HG02763 (cell line): ENCODE measurements at regions not wholly inside any gene's neighbourhood (a gene's known extent, or its start where the extent isn't known, plus 50 kb on each side); places are given as distances from the start of the nearest gene placed in this dataset.

ENCODE experiments used
- ATAC-seq: cut with Tn5 transposase; IDR thresholded peaks from one replicate; pipeline ENCODE4 v1.9.1; 2021; ENCODE audit warnings: mild to moderate bottlenecking, moderate library complexity; ENCODE audit not compliant: unreplicated experiment

DNA sequence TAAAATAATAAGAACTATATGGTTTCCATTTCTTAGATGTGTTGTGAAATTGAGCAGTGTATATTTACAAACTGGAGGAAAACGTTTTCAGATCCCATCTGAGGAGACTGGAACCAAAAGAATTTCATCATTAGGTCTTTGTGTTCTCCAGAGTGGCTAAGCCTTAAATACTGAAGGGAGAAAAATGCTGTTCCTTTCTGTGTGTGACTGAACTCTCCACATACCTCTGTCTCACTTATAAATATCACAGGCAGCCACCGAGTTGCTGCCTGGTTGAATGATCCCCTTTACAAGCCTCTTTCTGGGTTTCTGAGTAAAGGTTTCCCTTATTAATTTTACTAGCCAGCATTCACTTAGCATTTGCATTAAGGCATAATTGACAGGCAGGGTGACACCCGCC lies 913.9 kb upstream of the NR2F2 start:
- ATAC-seq, result no peak

DNA sequence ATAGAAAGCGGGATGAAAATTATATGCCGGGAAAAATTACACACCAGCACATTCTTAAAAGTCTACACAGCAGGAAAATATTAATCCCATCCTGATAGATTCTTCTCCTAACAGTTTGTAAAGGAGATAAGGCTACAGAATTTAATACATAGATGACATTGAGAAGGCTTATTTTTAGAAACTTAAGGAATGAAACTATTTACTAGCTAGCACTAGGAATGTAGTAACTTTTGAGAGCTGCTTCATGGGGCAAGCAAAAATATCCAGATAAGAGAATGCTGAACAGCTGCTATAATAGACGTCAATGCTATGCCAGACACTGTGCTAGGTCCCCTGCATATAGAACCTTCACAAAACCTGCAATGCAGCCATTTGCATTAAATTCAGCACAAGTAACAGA lies 912.7 kb upstream of the NR2F2 start:
- ATAC-seq, result no peak

DNA sequence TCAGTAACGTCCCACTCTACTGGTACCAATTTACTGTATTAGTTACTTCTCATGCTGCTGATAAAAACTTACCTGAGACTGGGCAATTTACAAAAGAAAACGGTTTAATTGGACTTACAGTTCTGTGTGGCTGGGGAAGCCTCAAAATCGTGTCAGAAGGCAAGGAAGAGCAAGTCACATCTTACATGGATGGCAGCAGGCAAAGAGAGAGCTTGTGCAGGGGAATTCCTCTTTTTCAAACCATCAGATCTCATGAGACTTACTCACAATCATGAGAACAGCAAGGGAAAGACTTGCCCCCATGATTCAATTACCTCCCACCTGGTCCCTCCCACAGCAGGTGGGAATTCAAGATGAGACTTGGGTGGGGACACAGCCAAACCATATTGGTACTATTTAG lies 908.2 kb upstream of the NR2F2 start:
- ATAC-seq, result no peak

DNA sequence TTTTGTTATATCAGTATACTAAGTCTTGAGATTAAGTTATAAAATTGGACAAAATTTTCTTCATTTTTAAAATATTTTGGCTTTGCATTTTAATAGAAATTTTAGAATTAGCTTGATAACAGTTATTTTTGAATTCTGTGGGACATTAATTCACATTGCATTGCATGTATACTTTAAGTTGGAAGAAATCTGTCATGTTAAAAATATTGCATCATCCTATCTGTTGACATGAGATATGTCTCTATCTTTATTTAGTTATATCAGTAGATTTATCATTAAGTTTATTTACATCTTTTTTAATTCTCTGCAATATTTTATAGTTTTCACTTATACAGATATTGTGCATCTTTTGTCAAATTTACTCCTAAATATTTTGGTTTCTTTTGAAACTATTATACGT lies 904.6 kb upstream of the NR2F2 start:
- ATAC-seq, result no peak

DNA sequence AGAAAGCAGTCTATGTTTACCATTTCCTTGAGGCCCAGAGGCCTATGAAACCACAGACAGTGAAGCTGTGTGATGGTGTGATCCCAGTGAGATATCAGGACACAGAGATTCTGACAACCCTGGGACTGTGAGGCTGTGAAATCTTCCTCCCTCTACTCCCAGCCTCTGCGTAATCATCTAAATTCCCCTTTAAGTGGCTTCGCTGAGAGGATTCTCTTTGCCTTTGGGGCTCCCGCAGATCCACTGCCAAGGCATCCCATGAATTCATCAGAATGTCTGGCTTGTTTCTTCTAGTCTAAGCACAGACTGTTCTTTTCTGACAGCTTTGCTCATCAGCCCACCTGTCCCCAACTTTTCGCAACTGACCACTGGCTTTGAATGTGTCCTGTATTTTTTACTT lies 901.2 kb upstream of the NR2F2 start:
- ATAC-seq, result no peak

DNA sequence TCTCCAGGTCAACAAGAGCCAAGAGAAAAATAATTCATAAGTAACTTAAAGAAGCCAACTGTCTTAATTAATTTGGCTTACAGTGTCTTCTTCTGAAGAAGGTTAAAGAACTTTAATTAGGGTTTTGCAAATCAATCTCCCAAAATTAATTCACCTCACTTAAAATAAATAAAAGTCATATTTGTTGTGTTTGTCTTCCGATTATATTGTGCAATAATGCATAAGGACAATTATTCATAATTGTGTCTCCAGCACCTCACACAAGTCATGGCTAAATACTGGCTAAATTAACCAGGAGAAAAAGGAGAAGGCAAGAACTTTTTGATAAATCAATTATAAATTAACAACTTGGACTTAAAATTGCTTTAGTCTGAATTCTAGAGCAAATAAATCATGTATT lies 899.0 kb upstream of the NR2F2 start:
- no peak for ATAC-seq

DNA sequence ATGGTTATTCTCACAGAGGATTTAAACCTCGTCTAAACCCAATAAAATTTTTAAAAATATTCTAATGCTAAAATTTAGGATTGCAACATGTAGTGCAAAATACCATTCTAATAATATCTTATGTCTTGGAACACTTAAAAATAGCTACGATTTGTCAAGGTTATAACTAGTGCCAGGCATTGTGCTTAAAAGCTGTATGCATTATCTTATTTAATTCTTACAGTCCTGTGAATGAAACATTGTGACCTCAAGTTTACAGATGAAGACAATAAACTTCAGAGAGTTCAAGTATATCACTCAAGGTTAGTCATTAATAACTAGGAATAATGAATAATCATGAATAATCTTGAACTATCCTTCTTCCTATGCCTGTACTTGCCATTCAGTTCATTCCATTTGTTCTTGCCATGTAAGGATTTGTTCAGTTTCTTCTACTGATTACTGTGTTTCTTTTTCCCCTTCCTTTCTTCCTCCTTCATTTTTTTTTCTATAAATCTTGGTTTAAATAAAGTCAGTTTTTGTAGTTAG lies 897.6 kb upstream of the NR2F2 start:
- no peak for ATAC-seq

DNA sequence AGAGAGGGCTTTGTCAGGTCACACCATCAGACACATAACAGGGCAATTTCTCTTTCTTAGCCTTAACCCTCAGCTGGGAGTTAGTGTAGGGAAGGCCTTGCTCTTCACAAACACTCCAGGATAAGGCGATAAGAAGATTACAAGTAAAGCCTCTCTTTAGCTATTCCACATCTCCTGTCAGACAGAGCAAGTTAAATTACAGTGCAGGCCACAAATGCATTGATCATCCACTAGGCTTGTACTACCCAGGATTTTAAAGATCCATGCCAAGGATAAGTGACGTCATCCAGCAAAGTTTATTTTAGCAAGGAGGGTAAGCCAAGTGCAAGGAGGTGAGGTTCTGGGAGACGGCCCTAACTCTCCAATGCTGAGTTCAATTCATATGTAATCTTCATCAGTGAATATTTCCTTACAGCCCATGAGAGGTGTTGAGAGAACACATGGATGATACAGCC lies 890.6 kb upstream of the NR2F2 start:
- no peak for ATAC-seq

DNA sequence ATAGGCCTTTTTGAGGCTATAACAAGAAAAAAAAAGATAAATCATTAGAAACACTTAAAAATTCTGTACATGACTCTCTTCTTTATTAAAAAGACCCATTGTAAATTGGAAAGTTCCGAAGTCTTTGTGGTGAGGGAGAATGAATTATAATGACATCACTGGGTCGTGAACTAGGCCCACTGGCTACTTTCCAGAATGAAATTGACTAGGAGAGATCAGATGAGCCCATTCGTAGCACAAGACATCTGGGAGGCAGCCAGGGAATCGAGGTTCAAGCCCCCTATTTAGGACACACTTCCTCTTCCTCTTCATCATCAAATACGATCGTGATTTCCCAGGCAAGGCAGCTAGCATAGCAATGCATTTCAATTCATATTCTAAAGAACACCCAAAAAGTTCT lies 889.8 kb upstream of the NR2F2 start:
- ATAC-seq, result no peak

DNA sequence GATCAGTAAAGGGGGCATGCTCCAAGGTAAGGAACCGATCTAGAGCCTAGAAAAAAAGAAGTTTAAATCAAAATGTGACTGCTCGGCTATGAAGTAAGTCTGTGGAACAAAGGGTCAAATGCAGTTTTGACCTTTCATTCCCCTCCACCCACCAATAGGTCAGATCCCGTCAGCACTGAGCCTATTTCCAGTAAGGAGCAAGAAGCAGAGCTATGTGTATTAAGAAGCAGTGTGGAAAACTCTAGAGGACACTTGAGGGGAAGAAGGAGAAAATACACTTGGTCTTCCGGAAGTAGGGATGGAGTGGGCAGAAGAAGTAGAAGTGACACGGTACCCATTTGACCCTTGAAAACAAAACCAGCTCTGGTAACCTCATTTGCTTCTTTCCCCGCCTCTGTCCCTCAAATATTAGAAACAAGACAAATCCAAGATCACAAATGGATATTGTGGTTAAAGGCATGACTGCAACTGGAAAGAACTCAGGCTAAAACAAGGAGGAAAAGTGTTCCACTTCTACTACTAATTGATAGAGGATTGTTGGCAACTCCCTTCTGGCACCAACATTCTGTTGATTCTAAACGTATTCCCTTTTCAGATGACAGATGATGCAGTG lies 888.3 kb upstream of the NR2F2 start:
- no peak for ATAC-seq

DNA sequence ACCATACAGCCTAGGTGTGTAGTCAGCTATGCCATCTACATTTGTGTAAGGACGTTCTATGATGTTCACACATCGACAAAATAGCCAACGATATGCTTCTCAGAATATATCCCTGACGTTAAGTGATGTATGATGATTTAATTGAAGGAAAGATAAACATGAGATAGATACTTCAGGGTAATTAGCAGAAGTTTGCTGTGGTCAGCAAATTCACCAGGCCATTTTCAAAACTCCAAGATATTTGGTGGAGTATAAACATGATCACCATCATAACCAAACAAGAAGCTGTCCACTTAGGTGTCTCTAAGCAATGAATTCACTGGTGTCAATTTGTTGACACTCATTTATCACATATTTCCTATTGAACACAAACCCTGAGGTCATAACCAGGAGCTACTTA lies 885.6 kb upstream of the NR2F2 start:
- ATAC-seq, result no peak

DNA sequence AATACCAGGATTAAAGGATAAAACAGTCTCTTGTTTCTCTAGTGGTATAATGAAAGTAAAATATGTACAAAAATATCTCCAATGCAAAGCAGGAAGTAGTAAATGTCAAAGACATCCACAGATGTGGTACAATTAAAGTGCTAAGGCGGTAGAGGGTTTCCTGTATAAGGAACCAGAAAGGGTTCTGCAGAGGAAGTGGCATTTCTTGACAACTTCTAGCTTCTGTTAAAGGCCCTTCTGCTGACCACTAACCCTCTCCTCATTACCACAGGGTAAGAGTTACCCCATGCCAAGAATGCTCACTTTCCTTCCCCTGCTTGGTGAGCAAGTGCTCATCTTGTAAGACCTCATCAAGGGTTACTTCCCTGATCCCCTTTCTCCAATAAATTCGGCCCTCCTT lies 883.6 kb upstream of the NR2F2 start:
- ATAC-seq, result no peak

DNA sequence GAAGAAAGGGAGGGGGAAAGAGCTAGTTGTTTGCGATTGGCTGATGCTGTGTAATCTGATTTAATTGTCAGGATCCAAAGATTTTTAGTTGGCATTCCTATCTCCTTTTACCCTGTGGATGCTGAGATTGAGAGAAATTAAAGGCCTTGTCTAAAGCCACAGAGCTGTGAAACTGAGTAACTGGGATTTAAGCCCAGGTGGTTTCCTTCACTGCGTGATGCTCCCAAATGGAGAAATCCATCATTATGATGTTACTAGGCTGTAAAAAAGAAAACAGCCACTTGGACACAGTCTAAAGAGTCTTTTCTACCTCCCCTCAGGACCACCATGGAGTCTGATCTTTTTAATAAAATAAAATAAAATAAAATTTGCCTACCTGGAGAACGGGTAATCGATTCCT lies 883.0 kb upstream of the NR2F2 start:
- no peak for ATAC-seq

DNA sequence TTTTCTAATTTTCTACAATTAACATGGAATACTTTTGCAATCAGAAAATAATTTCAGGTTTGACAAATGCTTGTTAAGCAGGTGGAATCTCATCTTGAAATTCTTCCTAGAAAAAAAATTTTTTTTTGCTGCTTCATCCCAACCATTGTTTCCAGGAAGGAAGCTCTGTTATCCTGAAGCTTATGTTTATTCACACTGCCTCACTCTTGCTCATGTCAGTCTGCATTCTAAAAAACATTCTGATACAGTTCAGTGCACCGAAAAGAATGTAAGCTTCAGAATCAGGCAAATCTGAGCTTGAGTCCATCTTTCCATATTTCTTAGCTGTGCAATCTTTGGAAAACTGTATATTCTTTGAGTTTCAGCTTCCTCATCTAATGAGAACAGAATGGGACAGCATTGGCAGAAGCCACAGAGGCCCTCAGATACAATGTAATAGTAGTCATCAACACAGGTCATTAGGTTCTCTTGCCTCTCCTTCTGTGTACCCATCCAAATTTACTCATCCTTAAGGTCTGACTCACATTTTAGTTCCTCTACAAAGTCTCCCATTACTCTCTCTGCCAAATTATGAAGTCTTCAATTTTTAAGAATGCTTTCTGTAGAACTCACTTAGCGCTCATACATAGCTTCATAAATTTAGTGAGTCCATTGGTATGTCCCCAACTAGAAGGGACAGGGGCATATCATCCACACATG lies 881.8 kb upstream of the NR2F2 start:
- ATAC-seq, result no peak

DNA sequence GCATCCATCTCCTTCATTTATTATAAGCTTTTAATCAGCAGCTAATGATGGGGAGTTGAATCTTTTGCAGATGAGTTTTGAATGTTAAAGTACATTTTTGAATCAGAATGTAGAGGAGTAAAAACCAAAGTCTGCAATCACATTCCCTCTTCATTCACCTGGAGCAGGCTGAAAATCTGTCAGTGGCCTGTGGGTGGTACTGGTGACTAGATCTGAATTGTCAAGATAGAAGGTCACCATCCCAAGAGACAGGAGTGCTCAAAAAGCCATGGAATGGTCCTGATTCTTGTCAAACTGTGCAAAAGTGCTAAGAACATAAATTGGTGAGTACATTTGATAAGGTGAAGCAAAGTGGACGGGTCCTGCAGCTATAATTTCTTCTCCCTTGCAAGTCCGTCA lies 881.3 kb upstream of the NR2F2 start:
- no peak for ATAC-seq

DNA sequence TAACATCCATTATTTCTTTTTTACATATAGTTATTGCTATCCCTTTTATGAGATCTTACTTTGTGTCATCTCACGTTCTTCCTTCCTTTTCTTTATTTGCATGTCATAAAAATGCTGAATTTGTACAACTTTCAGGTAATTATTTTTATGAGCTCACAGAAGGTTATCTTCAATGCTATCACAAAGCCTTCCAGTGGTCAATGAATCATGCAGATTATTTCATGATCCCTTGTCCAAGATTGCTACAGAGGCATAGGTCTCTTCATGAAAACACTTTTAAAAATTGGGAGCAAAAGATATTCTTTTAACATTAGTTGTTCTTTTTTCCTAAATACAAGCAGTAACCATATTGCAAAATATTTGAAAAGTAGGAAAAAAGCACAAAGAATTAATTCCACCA lies 880.1 kb upstream of the NR2F2 start:
- no peak for ATAC-seq

DNA sequence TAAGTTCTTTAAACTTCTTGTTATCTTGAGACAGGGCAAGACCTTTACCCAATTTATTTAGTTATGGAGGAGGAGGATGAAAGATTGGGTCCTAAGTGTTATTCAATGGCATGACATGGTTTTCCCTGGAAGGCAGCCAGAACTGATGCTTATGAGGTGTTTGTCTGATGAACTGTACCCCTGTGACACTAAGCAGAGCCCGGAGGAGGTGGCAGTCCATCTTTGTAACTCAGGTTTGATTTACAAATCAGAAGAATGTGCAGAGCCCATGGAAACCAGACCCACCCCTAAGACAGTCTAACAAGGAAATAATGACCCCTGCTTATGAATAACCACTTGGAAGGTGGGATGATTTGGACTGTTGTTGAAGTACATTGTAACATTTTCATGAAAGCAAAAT lies 878.6 kb upstream of the NR2F2 start:
- no peak for ATAC-seq

DNA sequence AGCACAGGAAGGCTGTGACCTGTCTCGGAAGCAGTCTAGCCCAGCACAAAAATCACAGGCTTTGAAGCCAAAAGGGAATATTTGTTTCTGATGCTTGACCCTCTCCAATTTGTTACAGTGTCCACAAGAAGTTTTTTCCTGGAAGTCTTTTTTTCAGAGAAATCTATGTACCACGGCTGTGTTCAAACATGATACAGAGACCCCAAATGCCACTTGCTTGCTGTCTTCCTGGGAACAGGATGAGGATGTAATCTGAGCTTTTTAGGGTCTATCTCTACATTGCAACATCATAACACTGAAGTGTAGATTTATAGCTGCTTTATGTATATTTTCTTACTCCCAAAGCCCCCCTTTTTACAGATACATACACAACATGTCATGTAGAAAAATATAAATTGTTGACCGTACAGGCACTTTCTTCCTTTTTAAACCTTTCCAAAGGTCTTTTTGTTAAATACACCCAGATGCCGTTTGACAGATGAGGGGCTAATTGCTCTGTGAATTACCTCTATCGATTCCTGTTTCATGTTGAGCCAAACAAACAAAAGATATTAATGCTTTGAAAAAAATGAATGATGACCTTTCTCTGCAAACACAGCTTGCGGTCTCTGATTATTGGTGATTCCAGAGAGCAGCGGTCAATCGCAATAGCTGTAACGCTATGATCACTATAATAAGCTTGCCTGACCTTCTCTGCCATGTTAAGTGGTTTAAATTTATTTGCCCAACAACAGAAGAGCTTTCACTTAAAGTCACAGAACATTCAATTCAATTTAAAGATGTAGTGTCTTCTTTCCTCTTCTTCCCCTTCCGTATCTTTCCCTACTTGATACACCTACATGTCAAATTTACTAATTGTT lies 875.9 kb upstream of the NR2F2 start:
- no peak for ATAC-seq

DNA sequence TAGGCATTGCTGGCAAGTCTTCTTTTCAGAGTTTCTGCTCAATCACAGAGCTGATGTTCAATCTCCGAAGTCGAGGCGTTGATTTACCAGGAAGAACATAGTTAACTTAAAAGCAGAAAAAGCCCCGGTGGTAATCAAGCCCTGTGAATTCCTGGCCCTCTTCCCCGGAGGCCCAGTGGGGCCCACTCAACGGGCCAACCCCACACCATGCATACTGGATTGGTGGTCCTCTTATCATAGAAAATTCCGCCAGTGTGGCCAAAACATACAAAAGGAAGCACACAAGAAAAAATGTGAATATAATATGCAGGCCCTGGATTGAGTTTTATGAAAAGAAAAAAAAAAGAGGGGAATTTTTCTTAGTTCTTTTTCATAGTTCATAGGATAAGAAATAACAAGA lies 873.0 kb upstream of the NR2F2 start:
- ATAC-seq, result no peak

DNA sequence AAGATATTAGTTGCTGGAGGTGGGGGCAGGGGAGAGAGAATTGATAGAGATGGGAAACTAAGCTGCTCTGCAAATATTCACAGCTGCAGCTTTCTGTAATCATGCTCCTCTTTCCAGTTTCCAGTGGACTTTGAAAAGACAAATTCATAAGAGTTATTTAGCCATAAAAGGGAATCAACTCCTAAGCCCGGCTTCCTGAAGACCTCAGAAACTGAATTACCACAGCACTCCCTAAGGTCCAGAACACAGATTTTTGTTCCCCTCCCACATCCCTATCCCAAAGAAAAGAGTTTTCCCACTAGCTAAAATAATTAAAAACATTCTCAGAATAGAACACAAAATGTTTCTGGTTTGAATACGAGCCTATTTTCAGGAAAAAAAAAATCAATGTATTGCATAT lies 871.8 kb upstream of the NR2F2 start:
- no peak for ATAC-seq

DNA sequence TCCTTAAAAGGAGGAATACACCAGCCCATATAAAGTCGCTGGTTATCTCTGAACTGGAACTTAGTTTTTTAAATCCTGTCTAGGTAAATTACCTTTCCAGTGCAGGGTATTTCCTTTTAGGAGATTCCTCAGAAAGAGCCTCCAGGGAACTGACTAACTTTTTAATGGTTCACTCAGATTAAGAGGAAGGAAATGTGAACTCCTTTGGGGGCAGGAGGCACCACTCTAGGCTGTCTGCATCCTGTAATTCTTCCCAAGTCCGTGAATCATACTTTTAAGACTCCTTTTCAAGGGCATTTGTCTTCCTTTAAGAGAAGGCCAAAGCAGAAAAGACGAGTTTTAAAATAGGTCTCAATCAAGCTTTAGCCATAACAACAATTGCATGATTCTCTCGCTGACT lies 871.2 kb upstream of the NR2F2 start:
- ATAC-seq, result no peak

DNA sequence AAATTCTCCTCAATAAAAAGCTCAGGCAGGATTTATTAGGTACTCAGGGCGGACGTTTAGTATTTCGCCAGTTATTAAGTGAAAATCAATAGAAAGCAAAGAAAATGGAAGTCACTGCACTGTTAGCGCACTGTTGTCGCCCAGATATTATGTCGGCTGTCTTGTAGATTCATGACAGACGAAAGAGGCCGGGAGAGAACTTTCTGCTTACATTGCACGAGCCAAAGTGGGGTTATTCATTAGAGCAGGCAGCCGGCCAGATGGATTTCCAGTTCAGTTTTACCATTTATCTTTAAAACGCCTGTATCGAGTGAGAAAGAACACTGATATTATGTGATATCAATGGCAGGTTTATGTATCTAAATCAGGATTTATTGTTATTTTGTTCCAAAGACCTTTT lies 866.0 kb upstream of the NR2F2 start:
- ATAC-seq, result no peak
